Inferior parietal cortex (tissue), 1 donor: ENCODE measurements at regions not wholly inside any gene's neighbourhood (a gene's known extent, or its start where the extent isn't known, plus 50 kb on each side); places are given as distances from the start of the nearest gene placed in this dataset.
"Not testable (repeated sequence)": the region's sequence is repeated elsewhere in the genome, so short reads cannot be mapped to it uniquely, and the experiment has no call there.

Experiments used
- DNase-seq: peaks from one replicate; pipeline ENCODE4 v3.0.0-alpha.2; 2016; ENCODE audit errors: extremely low spot score

DNA sequence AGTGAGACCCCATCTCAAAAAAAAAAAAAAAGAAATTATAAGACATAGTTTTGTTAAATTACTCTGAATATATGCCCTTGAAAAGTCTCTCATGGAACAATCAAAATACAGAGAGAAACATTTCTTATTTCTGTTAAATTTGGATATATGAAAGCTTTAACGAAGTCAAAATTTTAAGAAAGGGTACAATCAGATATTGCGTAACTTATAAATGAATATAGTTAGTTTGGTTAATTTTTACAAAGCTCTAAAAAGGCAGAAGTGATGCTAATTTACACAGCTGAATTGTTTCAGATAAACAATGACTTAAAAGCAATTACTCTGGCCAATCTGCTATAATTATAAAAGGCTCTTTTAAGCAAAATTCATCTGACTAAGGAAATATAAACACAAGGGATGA, 611.6 kb upstream of the CCDC179 start:
- no peak for DNase-seq

GRCh38 chr11:23473782-23474181, 613.5 kb upstream of the CCDC179 start:
- DNase-seq: no peak

DNA sequence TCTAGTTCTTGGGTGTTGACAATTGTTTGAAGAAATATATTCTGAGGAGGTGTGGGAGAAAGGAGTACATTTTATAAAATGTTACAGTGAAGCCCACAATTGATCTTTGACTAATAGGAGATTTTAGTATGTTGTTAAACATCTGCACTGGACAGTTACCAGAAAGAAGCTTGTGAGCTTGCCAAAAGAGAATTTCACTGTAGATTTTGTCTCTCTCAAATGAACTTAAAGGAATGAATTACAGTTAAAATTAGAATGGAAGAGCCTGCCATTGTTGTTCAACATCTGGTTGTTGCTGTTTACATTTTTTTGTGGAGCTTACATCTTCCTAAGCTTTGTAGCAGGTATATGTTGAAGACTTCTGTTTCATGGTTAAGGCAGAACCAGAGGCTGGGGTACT, 620.5 kb upstream of the CCDC179 start:
- DNase-seq: no peak

DNA sequence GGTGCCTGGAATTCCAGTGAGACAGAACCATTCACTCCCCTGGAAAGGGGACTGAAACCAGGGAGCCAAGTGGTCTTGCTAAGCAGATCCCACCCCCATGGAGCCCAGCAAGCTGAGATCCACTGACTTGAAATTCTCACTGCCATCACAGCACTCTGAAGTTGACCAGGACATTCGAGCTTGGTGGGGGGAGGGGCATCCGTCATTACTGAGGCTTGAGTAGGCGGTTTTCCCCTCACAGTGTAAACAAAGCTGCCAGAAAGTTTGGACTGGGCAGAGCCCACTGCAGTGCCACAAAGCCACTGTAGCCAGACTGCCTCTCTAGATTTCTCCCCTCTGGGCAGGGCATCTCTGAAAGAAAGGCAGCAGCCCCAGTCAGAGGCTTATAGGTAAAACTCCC, 623.9 kb upstream of the CCDC179 start:
- DNase-seq: not testable (repeated sequence)

DNA sequence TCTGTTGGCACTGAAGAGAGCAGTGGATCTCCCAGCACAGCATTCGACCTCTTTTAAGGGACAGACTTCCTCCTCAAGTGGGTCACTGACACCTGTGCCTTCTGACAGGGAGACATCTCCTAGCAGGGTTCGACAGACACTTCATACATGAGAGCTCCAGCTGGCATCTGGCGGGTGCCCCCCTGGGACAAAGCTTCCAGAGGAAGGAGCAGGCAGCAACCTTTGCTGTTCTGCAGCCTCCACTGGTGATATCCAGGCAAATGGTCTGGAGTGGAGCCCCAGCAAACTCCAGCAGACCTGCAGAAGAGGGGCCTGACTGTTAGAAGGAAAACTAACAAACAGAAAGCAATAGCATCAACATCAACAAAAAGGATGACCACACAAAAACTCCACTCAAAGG, 624.3 kb upstream of the CCDC179 start:
- DNase-seq: not testable (repeated sequence)

- no peak for DNase-seq
These were observed 630.4 kb upstream of the CCDC179 start for GRCh38 chr11:23490557-23491235.

DNA sequence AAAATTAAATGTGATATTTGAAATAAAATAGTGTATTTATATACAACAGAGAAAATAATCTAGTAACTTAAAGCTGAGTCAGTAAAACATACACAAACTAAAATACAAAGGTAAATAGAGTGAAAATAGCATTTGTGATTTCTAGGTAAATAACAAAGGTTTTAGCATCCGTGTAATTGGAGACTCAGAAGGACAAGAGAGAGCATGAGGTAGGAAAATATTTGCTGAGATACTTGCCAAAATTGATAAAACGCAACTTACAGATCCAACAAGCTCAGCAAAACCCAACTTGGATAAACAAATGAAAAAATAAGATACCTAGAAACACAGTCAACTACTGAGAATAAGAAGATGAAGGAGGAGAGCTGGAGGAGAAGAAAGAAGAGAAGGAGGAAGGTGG, 634.7 kb upstream of the CCDC179 start:
- no peak for DNase-seq

GRCh38 chr11:23496340-23496739, 636.1 kb upstream of the CCDC179 start:
- DNase-seq: no peak

GRCh38 chr11:23497040-23497439, 636.8 kb upstream of the CCDC179 start:
- no peak for DNase-seq

- no peak for DNase-seq
These were observed 642.1 kb upstream of the CCDC179 start for GRCh38 chr11:23502389-23502788.

DNA sequence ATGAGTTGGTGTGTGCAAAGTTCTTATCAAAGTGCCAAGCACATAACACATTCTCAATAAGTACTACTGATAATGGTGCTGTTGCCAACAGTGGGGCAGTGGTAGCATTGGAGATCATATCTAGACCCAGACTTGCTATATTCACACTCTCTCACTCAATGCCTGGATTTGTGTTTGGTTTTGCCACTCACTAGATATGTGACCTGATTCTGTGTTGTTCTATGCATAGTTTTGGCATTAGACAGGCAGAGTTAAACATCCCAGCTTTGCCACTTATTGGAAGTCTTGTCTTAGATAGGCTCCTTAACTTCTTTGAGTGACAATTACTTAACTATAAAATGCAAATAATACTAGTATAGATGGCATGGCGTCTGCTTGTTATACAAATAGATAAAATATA, 642.6 kb upstream of the CCDC179 start:
- no peak for DNase-seq

GRCh38 chr11:23509023-23509422, 648.7 kb upstream of the CCDC179 start:
- no peak for DNase-seq

- no peak for DNase-seq
These were observed 649.5 kb upstream of the CCDC179 start for GRCh38 chr11:23509821-23510220.

DNA sequence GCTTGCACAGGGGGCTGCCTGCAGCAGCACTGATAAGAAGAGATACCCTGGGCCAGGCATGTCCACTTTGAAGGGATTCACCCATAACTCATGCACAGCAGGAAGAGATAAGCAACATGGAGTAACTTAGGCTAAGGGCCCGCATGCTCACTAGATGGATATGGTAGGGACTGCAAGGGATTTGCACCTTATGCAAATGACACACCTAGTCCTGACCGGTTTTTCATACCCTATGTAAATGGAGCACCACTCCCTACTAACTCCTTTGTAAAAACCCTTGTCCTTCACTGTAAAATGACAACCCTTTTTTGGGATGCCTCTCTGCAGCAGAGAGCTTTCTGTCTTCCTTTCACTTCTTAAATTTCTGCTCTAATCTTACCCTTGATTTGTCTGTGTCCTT, 658.9 kb upstream of the CCDC179 start:
- no peak for DNase-seq

DNA sequence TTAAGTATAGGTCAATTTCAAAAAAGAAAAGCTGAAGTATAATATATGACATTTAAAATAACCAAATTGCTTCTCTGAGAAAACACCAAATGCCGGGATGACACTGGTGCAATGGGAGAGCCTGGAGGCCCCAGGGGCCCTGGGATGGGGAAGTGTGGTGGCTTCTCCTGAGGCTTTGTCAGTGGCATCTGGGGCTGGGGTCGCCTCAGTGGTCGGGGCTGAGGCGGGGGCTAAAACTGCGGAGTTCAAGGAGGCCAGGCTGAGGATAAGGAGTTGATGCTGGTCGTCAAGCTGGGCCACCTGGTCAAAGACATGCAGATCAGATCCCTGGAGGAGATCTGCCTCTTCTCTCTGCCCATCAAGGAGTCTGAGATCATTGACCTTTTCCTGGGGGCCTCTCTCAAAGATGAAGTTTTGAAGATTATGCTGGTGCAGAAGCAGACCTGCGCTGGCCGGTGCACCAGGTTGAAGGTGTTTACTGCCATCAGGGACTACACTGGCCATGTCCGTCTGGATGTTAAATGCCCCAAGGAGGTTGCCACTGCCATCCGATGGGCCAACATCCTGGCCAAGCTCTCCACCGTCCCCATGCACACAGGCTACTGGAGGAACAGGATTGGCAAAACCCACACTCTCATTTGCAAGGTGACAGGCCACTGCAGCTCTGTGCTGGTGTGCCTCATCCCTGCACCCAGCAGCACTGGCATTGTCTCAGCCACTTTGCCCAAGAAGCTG, 660.1 kb upstream of the CCDC179 start:
- no peak for DNase-seq

DNA sequence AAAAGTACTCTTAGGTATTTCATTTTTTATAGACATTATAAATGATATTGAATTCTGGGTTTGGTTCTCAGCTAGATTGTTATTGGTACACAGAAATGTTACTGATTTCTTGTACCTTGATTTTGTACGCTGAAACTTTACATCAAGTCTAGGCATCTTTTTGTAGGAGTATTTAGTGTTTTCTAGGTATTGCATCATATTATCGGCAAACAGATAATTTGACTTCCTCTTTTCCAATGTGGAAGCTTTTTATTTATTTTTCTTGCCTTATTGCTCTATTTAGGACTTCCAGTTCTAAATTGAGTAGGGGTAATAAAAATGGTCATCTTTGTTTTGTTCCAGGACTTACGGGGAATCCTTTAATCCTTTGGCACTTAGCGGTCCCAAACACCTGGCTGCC, 676.6 kb upstream of the CCDC179 start:
- no peak for DNase-seq

DNA sequence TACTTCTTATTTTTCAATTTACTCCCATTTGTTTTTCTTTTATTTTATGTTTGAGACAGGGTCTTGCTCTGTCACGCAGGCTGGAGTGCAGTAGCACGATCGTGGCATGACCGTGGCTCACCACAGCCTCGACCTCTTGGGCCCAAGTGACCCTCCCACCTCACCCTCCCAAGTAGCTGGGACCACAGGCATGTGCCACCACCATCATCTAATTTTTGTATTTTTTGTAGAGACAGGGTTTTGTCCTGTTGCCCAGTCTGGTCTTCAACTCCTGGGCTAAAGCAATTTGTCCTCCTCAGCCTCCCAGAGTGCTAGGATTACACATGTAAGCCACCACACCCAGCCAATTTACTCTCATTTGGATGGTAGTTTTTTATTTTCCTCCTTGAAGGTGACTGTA, 679.3 kb upstream of the CCDC179 start:
- no peak for DNase-seq

GRCh38 chr11:23540101-23540561, 679.9 kb upstream of the CCDC179 start:
- DNase-seq: peak; percentile 49

DNA sequence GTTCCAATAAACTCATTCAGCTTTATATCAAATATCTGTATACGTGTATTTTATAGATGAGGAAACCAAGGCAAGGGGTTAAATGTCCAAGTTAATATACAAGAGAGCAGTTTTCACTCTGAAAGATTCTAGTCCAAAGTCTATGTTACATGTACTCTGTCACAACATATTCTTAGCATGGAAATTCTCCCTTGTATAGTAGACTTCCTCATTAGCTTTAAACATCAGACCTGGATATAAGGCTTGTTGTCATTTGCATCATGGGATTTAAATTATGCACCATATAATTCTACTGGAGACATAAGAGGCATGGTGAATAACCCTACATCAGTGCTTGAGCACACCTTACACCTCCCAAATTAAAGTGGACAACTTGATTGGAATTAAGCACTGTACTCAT, 681.9 kb upstream of the CCDC179 start:
- no peak for DNase-seq

DNA sequence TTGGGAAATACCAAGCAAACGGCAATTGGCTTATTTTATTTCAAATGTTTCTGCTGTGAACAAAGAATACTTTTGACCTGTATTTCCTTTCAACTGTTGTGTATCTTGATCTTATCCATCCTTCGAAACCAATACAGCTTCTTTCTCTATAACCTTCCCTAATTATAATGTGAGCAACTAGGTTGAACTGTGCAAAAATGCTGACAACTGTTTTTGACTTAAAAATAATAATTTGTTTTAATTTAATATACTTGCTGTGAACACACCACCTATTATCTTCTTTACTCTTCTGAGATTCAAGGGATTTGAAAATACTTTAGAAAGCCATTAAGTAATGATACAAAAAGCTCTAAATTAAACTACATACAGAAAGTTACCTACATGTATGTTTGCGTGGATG, 682.5 kb upstream of the CCDC179 start:
- no peak for DNase-seq

DNA sequence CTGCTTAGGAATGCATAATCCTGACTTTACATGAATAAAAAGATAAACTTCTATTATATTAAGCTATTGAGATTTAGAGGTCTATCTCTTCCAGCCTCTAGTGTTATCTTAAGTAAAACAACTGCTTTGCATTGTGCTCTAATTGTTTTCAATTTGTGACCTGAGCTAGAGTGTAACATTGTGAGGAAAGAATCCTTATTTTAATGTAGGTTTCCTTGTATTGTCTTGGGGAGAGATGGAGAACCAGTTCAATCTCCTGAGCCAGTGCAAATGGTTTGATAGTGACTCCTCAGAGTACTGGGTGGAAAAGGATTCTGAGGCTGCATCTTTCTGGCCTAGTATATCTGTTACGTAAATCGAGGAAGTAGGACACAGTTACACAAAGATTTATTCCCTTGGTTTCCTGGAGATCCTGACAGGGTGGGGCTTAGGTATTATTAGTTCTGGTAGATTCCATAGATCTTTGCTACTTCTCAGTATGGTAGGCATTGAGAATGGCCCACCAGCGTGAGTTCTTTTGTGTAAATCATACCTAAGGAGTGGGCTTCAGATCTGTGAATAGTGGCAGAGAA, 683.5 kb upstream of the CCDC179 start:
- DNase-seq: no peak

GRCh38 chr11:23551706-23552105, 691.4 kb upstream of the CCDC179 start:
- DNase-seq: no peak

- no peak for DNase-seq
These were observed 693.7 kb upstream of the CCDC179 start for GRCh38 chr11:23554002-23554401.
